ENCODE measurements at regions not wholly inside any gene's neighbourhood (a gene's known extent, or its start where the extent isn't known, plus 50 kb on each side); places are given as distances from the start of the nearest gene placed in this dataset.
"Not testable (repeated sequence)": the region's sequence is repeated elsewhere in the genome, so short reads cannot be mapped to it uniquely, and the experiment has no call there.

GRCh38 chr13:84630476-84630875, 748.2 kb upstream of the SLITRK1 start:
- no peak for DNase-seq

- no peak for DNase-seq
These were observed 734.6 kb upstream of the SLITRK1 start for GRCh38 chr13:84616864-84617263.

- DNase-seq = peak; percentile 8
These were observed 727.4 kb upstream of the SLITRK1 start for GRCh38 chr13:84609716-84610115.

GRCh38 chr13:84607261-84608013, 725.2 kb upstream of the SLITRK1 start:
- no peak for DNase-seq

- no peak for DNase-seq
These were observed 724.3 kb upstream of the SLITRK1 start for GRCh38 chr13:84606616-84607015.

GRCh38 chr13:84605927-84606326, 723.7 kb upstream of the SLITRK1 start:
- DNase-seq = no peak

- DNase-seq = no peak
These were observed 709.2 kb upstream of the SLITRK1 start for GRCh38 chr13:84591444-84591843.

GRCh38 chr13:84590663-84591062, 708.4 kb upstream of the SLITRK1 start:
- no peak for DNase-seq

- no peak for DNase-seq
These were observed 705.7 kb upstream of the SLITRK1 start for GRCh38 chr13:84588023-84588422.

GRCh38 chr13:84579901-84580300, 697.6 kb upstream of the SLITRK1 start:
- not testable (repeated sequence) for DNase-seq

GRCh38 chr13:84574851-84575250, 692.6 kb upstream of the SLITRK1 start:
- DNase-seq = no peak

- DNase-seq = no peak
These were observed 689.0 kb upstream of the SLITRK1 start for GRCh38 chr13:84571264-84571663.

GRCh38 chr13:84570831-84571230, 688.6 kb upstream of the SLITRK1 start:
- no peak for DNase-seq

- DNase-seq = no peak
These were observed 687.1 kb upstream of the SLITRK1 start for GRCh38 chr13:84569366-84569765.

GRCh38 chr13:84567848-84568247, 685.6 kb upstream of the SLITRK1 start:
- no peak for DNase-seq

GRCh38 chr13:84566780-84567179, 684.5 kb upstream of the SLITRK1 start:
- no peak for DNase-seq

GRCh38 chr13:84563611-84564010, 681.3 kb upstream of the SLITRK1 start:
- no peak for DNase-seq

GRCh38 chr13:84553227-84553626, 671.0 kb upstream of the SLITRK1 start:
- no peak for DNase-seq

- no peak for DNase-seq
These were observed 661.7 kb upstream of the SLITRK1 start for GRCh38 chr13:84543962-84544361.

- DNase-seq = no peak
These were observed 660.1 kb upstream of the SLITRK1 start for GRCh38 chr13:84542348-84542747.

- no peak for DNase-seq
These were observed 654.6 kb upstream of the SLITRK1 start for GRCh38 chr13:84536906-84537305.

- no peak for DNase-seq
These were observed 646.3 kb upstream of the SLITRK1 start for GRCh38 chr13:84528408-84529070.

- DNase-seq = no peak
These were observed 643.6 kb upstream of the SLITRK1 start for GRCh38 chr13:84525865-84526264.

- DNase-seq = no peak
These were observed 642.3 kb upstream of the SLITRK1 start for GRCh38 chr13:84524586-84524985.

- no peak for DNase-seq
These were observed 617.7 kb upstream of the SLITRK1 start for GRCh38 chr13:84500016-84500415.
